ENCODE measurements at regions not wholly inside any gene's neighbourhood (a gene's known extent, or its start where the extent isn't known, plus 50 kb on each side); places are given as distances from the start of the nearest gene placed in this dataset.

DNA sequence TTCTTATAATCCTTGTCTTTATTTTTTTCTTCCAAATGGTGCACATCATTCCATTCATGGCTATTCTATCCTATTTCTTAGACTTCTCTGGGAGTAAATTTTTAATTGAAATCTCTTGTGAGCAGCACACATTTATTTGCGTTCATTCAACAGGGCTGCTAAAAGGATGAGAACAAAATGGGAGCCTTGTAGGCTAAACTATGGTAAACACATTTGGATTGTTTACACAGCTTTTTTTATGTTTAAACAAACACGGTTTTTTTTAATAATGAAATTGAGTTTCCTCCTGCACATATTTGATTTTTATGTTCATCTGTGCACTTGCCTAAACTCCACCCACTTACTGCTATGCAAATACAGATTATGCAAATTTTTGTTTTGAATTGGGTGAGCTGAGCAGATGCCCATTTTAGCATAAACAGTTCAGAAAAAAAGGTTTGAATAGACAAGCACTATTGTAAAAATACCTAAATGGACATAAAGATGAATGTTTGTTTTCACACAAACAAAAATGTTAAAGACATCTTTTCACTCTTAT, 92.0 kb downstream of the OLIG3 start:
- H3K4me3 ChIP-seq: no peak overlapping the region
- TF ChIP-seq, protein P1, sequence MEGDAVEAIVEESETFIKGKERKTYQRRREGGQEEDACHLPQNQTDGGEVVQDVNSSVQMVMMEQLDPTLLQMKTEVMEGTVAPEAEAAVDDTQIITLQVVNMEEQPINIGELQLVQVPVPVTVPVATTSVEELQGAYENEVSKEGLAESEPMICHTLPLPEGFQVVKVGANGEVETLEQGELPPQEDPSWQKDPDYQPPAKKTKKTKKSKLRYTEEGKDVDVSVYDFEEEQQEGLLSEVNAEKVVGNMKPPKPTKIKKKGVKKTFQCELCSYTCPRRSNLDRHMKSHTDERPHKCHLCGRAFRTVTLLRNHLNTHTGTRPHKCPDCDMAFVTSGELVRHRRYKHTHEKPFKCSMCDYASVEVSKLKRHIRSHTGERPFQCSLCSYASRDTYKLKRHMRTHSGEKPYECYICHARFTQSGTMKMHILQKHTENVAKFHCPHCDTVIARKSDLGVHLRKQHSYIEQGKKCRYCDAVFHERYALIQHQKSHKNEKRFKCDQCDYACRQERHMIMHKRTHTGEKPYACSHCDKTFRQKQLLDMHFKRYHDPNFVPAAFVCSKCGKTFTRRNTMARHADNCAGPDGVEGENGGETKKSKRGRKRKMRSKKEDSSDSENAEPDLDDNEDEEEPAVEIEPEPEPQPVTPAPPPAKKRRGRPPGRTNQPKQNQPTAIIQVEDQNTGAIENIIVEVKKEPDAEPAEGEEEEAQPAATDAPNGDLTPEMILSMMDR (IDR thresholded peaks at IDR 0.05): no peak
- no peak overlapping the region for H3K27ac ChIP-seq
- DNase-seq (ENCODE audit: low spot score): no peak

GRCh38 chr6:137401088-137401487, 93.1 kb downstream of the OLIG3 start:
- TF ChIP-seq, protein P1 (IDR thresholded peaks at IDR 0.05): no peak
- H3K27ac ChIP-seq: no peak overlapping the region
- no peak for DNase-seq (ENCODE audit: low spot score)
- H3K4me3 ChIP-seq: no peak overlapping the region

DNA sequence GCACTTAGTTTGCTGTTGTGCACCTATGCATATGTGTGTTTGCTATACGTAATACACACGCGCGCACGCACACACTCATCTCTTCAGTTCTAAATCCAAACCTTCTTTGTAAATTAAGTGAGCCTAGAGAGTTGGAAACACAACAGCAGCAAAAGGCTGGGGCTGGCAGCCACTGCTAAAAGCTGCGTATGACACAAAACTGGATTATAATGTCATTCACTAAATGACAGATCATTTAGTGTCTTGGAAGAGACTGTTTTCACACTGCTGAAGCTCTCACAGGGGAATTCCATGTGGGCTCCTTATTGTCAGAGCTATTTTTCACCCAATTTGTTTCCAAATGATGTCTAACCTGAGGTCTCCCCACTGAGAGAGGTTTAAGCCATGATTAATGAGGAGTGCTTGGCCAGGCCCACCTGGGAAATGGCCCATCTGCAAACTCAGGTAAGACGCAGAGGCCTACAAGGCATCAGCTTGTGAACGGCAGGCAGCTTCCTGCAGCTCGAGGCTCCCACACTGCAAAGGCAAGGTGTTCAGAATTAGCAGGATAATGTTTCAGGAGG, 94.2 kb downstream of the OLIG3 start:
- H3K4me3 ChIP-seq: no peak overlapping the region
- TF ChIP-seq, protein P1 (IDR thresholded peaks at IDR 0.05): no peak
- DNase-seq (ENCODE audit: low spot score): no peak

GRCh38 chr6:137395316-137395715, 98.9 kb downstream of the OLIG3 start:
- no peak for DNase-seq (ENCODE audit: low spot score)

More for the DNA sequence above, 94.2 kb downstream of the OLIG3 start:
- H3K27ac ChIP-seq: no peak overlapping the region

GRCh38 chr6:137391061-137391814, 103.0 kb downstream of the OLIG3 start:
- TF ChIP-seq, protein P1 (IDR thresholded peaks at IDR 0.05): no peak
- Histone ChIP-seq H3K27ac (no peak overlapping the region), H3K4me3 (no peak overlapping the region)
- DNase-seq (ENCODE audit: low spot score): no peak

More at GRCh38 chr6:137395316-137395715, 98.9 kb downstream of the OLIG3 start:
- no peak overlapping the region for H3K27ac ChIP-seq
- TF ChIP-seq, protein P1 (IDR thresholded peaks at IDR 0.05): no peak
- no peak overlapping the region for H3K4me3 ChIP-seq

DNA sequence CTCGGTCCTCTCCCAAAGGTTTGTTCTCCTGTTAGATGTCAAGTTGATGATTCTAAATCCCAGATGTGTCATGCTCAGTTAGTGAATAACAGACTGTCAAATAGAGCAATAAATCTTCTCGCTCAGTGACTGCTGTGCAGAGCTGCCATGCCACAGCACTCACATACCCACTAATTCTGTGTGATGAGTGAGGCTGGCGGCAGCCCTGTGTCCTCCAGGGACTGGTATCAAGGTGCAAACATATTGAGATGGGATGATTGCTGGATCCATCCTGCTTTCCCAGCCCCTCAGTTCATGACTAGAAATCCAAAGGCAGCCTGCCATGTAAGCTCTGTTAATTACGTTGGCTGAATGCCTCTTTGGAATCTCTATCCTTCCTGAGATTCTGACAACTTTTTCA, 103.9 kb downstream of the OLIG3 start:
- H3K27ac ChIP-seq: no peak overlapping the region
- TF ChIP-seq, protein P1 (IDR thresholded peaks at IDR 0.05): no peak
- no peak overlapping the region for H3K4me3 ChIP-seq
- DNase-seq (ENCODE audit: low spot score): no peak

Data from coronary artery (tissue), 2 donors.